ENCODE measurements at regions not wholly inside any gene's neighbourhood (a gene's known extent, or its start where the extent isn't known, plus 50 kb on each side); places are given as distances from the start of the nearest gene placed in this dataset.

DNA sequence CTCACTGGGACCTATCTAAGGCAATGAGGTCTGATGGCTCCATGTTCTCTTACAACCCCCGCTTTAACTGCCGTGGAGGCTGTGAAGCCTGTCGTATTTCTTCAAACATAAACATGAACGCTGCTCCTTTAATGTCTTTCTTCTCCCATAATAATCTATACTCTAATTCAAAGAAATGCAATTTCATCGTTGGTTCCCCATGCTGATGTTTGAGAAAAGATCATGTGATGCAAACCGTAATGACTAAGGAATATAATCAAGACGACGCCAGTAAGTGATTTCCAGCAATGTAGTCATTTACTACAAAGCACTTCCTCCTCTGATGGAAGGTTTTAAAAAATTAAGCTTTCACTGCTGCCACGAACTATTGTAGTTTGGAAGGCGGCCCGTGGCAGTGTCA is 102.6 kb upstream of the NEBL start:
- H3K27ac ChIP-seq (ENCODE audit: insufficient read depth, low read length) = no peak overlapping the region
- no peak overlapping the region for H3K4me2 ChIP-seq (ENCODE audit: extremely low read depth, insufficient read depth, low read length)
- H4K20me1 ChIP-seq (ENCODE audit: control insufficient read depth, extremely low read depth, insufficient read depth, low read length) = no peaks in the 10 kb centered on the region
- no peak for DNase-seq (ENCODE audit: low read depth in 2 of 2)
- H2AFZ ChIP-seq (ENCODE audit: low read length) = no peak overlapping the region
- no peak overlapping the region for H3K4me3 ChIP-seq (replicated peaks in 1 of 4; ENCODE audit: control extremely low read depth in 1 of 4, insufficient read depth in 1 of 4, low read depth in 3 of 4, low read length in 4 of 4)
- no peaks in the 10 kb centered on the region for H3K27me3 ChIP-seq (ENCODE audit: control insufficient read depth, insufficient read depth, low read length)
- H3K9me3 ChIP-seq (ENCODE audit: control insufficient read depth, insufficient read depth, low read depth, low read length) = no peaks in the 10 kb centered on the region
- no peaks in the 10 kb centered on the region for H3K36me3 ChIP-seq (ENCODE audit: control insufficient read depth, insufficient read depth, low read length)
- no peak for TF ChIP-seq EZH2 (IDR thresholded peaks at IDR 0.05; ENCODE audit: low read length, missing control alignments)
- TF ChIP-seq, protein P1, sequence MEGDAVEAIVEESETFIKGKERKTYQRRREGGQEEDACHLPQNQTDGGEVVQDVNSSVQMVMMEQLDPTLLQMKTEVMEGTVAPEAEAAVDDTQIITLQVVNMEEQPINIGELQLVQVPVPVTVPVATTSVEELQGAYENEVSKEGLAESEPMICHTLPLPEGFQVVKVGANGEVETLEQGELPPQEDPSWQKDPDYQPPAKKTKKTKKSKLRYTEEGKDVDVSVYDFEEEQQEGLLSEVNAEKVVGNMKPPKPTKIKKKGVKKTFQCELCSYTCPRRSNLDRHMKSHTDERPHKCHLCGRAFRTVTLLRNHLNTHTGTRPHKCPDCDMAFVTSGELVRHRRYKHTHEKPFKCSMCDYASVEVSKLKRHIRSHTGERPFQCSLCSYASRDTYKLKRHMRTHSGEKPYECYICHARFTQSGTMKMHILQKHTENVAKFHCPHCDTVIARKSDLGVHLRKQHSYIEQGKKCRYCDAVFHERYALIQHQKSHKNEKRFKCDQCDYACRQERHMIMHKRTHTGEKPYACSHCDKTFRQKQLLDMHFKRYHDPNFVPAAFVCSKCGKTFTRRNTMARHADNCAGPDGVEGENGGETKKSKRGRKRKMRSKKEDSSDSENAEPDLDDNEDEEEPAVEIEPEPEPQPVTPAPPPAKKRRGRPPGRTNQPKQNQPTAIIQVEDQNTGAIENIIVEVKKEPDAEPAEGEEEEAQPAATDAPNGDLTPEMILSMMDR (conservative IDR thresholded peaks at IDR 0.05 in 1 of 2, IDR thresholded peaks at IDR 0.05 in 1 of 2; ENCODE audit: low read depth in 1 of 2, low read length in 2 of 2) = no peak
- no peaks in the 10 kb centered on the region for H3K4me1 ChIP-seq (ENCODE audit: control insufficient read depth, extremely low read depth, insufficient read depth, low read length)
- no peak overlapping the region for H3K9ac ChIP-seq (ENCODE audit: insufficient read depth, low read length)
- no peaks in the 10 kb centered on the region for H3K79me2 ChIP-seq (ENCODE audit: control insufficient read depth, insufficient read depth, low read length)

DNA sequence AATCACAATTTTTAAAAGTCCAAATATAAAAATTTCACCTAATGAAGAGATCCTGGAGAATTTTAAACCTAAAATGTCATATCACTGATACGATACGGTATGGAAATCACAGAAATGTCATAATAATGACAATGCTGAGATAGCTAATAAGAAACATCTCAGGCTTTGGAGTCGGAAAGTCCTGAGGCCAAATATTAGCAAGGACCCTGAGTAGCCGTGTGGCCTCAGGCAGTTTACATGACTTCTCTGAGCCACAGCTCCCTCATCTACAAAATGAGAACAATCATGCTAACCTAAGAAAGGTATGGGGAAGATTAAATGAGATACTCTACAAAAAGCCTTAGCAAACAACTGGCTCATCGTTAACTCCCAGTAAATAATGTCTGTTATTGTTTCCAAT is 100.9 kb upstream of the NEBL start:
- H3K4me1 ChIP-seq (ENCODE audit: control insufficient read depth, extremely low read depth, insufficient read depth, low read length) = no peaks in the 10 kb centered on the region
- H3K4me2 ChIP-seq (ENCODE audit: extremely low read depth, insufficient read depth, low read length) = no peak overlapping the region
- TF ChIP-seq EZH2 (IDR thresholded peaks at IDR 0.05; ENCODE audit: low read length, missing control alignments) = no peak
- TF ChIP-seq, protein P1 (conservative IDR thresholded peaks at IDR 0.05 in 1 of 2, IDR thresholded peaks at IDR 0.05 in 1 of 2; ENCODE audit: low read depth in 1 of 2, low read length in 2 of 2) = no peak
- H3K27ac ChIP-seq (ENCODE audit: insufficient read depth, low read length) = no peak overlapping the region
- no peak overlapping the region for H3K9ac ChIP-seq (ENCODE audit: insufficient read depth, low read length)
- H3K4me3 ChIP-seq (replicated peaks in 1 of 4; ENCODE audit: control extremely low read depth in 1 of 4, insufficient read depth in 1 of 4, low read depth in 3 of 4, low read length in 4 of 4) = no peak overlapping the region
- no peaks in the 10 kb centered on the region for H3K27me3 ChIP-seq (ENCODE audit: control insufficient read depth, insufficient read depth, low read length)
- H3K36me3 ChIP-seq (ENCODE audit: control insufficient read depth, insufficient read depth, low read length) = no peaks in the 10 kb centered on the region
- no peak overlapping the region for H2AFZ ChIP-seq (ENCODE audit: low read length)
- DNase-seq (ENCODE audit: low read depth in 2 of 2) = no peak
- no peaks in the 10 kb centered on the region for H3K79me2 ChIP-seq (ENCODE audit: control insufficient read depth, insufficient read depth, low read length)
- H3K9me3 ChIP-seq (ENCODE audit: control insufficient read depth, insufficient read depth, low read depth, low read length) = no peaks in the 10 kb centered on the region
- H4K20me1 ChIP-seq (ENCODE audit: control insufficient read depth, extremely low read depth, insufficient read depth, low read length) = no peaks in the 10 kb centered on the region

DNA sequence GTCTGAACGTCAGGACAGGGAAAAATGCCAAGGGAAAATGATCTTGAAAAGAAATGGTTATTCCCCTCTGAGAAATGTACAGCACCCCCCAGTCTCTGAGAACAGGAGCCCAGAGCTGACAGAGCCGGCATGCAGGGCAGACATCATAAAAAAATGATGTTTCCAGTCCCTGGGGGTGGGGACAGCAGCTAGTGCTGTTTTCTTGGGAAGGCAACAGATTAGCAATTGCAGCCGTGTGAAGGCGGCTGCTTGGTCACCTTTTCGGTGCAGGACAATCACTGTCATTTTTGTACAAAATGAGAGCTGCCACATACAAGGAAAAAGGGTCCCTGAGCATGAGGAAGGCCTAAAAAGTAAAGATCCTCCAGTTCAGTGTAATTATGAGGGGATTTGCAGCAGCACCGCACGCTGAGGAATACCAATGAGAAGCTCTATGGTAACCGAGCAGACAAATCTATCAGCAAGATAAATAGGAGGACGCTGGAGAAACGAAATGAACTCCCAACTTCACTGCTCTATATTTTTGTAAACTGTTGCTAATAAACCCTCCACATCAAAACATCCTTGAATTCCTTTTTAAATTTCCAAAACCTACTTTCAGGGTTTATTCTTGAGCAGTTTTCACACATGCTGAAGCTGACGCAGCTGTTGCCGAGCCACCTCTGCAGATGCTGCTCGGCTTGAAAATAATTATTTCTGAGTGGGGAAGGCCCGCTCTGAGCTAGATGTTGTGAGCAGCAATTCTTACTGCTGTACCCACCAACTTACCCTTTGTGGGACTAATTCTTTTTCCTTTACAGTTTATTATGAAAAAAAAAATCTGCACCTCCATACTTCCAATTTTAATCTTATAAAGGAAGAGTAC is 98.2 kb upstream of the NEBL start:
- Histone ChIP-seq H3K4me2 (ENCODE audit: extremely low read depth, insufficient read depth, low read length) (peak overlapping the region; percentile 49), H3K79me2 (ENCODE audit: control insufficient read depth, insufficient read depth, low read length) (no peaks in the 10 kb centered on the region), H3K4me3 (replicated peaks in 1 of 4; ENCODE audit: control extremely low read depth in 1 of 4, insufficient read depth in 1 of 4, low read depth in 3 of 4, low read length in 4 of 4) (no peak overlapping the region), H3K36me3 (ENCODE audit: control insufficient read depth, insufficient read depth, low read length) (no peaks in the 10 kb centered on the region), H3K4me1 (ENCODE audit: control insufficient read depth, extremely low read depth, insufficient read depth, low read length) (no peaks in the 10 kb centered on the region), H2AFZ (ENCODE audit: low read length) (peak overlapping the region; percentile 33), H3K27ac (ENCODE audit: insufficient read depth, low read length) (no peak overlapping the region), H3K9ac (ENCODE audit: insufficient read depth, low read length) (no peak overlapping the region), H4K20me1 (ENCODE audit: control insufficient read depth, extremely low read depth, insufficient read depth, low read length) (no peaks in the 10 kb centered on the region), H3K9me3 (ENCODE audit: control insufficient read depth, insufficient read depth, low read depth, low read length) (no peaks in the 10 kb centered on the region), H3K27me3 (ENCODE audit: control insufficient read depth, insufficient read depth, low read length) (no peaks in the 10 kb centered on the region)
- DNase-seq (ENCODE audit: low read depth in 2 of 2) = peak in 1 of 2 donors; percentile 3
- TF ChIP-seq, protein P1 (conservative IDR thresholded peaks at IDR 0.05 in 1 of 2, IDR thresholded peaks at IDR 0.05 in 1 of 2; ENCODE audit: low read depth in 1 of 2, low read length in 2 of 2) = no peak
- no peak for TF ChIP-seq EZH2 (IDR thresholded peaks at IDR 0.05; ENCODE audit: low read length, missing control alignments)
